Lower lobe of right lung (tissue), 2 donors: ENCODE measurements at regions not wholly inside any gene's neighbourhood (a gene's known extent, or its start where the extent isn't known, plus 50 kb on each side); places are given as distances from the start of the nearest gene placed in this dataset.

ENCODE experiments used
- ATAC-seq, 2 donors: fragments of 200-7000 bp; cut with Tn5 transposase; one replicate each; pipeline ENCODE4 v1.9.1; 2020 to 2022; ENCODE audit warnings: mild to moderate bottlenecking in 2 of 2, moderate library complexity in 2 of 2
- DNase-seq: peaks from one replicate; pipeline ENCODE4 v3.0.0-alpha.2; 2020
- H3K27ac ChIP-seq: fragments of 200-600 bp; one replicate; pipeline ENCODE4 v1.8.0; 2022
- H3K27me3 ChIP-seq: fragments of 200-600 bp; one replicate; pipeline ENCODE4 v1.8.0; 2022; ENCODE audit warnings: low read depth
- H3K36me3 ChIP-seq: fragments of 200-600 bp; one replicate; pipeline ENCODE4 v1.8.0; 2022; ENCODE audit warnings: mild to moderate bottlenecking
- H3K4me1 ChIP-seq: fragments of 200-600 bp; one replicate; pipeline ENCODE4 v1.8.0; 2022
- H3K4me3 ChIP-seq: fragments of 200-600 bp; one replicate; pipeline ENCODE4 v1.8.0; 2022; ENCODE audit warnings: mild to moderate bottlenecking
- H3K9me3 ChIP-seq: fragments of 200-600 bp; one replicate; pipeline ENCODE4 v1.8.0; 2022
- intact Hi-C: fragments of 100-400 bp; cut with DNase I; formaldehyde crosslinking; loops from one replicate; pipeline ENCODE4 v1.11.0; 2022
- TF ChIP-seq, protein P1 (sequence below): fragments of 200-600 bp; IDR thresholded peaks from one replicate; pipeline ENCODE4 v1.8.0; 2022; ENCODE audit warnings: antibody characterized with exemption, mild to moderate bottlenecking
- donor health status: DM: no; HTN: yes; CAD: no; lungs with severe emphysema.

DNA sequence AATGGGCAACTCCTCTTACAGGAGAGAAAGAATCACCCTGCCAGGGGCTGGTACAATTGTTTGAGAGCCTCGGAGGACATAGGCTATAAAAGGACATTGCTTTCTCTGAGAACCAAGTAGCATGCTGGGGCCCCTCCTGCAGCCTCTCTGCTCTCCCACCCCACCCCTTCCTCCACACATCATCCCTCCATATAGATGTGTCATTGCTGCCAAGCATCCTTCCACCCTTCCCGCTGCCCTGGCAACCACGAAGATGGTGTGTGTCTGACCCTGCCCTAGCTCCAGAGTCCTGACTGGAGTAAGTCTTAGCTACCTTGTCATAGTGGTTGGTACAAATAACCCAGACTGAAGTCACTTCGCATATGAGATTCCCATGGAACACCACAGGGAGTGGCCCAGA lies 129.7 kb downstream of the SNX5 start:
- ATAC-seq, result no peak
- Histone ChIP-seq H3K4me1 (peaks cover 29% of the 10 kb centered on the region), H3K4me3 (no peak overlapping the region), H3K27ac (no peak overlapping the region), H3K27me3 (no peaks in the 10 kb centered on the region), H3K9me3 (no peaks in the 10 kb centered on the region), H3K36me3 (no peaks in the 10 kb centered on the region)
- DNase-seq, result no peak
- intact Hi-C loops, result no loop called here
- TF ChIP-seq, protein P1, sequence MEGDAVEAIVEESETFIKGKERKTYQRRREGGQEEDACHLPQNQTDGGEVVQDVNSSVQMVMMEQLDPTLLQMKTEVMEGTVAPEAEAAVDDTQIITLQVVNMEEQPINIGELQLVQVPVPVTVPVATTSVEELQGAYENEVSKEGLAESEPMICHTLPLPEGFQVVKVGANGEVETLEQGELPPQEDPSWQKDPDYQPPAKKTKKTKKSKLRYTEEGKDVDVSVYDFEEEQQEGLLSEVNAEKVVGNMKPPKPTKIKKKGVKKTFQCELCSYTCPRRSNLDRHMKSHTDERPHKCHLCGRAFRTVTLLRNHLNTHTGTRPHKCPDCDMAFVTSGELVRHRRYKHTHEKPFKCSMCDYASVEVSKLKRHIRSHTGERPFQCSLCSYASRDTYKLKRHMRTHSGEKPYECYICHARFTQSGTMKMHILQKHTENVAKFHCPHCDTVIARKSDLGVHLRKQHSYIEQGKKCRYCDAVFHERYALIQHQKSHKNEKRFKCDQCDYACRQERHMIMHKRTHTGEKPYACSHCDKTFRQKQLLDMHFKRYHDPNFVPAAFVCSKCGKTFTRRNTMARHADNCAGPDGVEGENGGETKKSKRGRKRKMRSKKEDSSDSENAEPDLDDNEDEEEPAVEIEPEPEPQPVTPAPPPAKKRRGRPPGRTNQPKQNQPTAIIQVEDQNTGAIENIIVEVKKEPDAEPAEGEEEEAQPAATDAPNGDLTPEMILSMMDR, result no peak

DNA sequence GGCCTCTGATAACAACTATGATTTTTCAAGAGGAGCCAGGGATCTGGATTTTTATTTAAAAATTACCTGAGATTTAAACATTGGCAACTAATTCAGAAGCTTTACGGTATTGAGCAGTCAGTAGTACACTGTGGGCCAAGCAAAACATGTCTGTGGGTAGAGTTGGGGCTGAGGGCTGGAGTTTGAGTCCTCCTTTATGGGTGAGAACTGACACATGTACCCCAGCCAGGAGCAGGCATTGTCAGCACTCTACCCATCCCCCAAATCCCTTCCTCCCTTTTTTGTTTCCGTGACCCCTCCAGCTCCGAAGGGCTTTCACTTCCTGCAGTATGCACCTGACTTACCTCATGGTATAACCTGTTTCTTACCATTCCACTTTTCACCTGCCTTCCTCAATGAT lies 131.4 kb downstream of the SNX5 start:
- Histone ChIP-seq H3K27ac (no peak overlapping the region), H3K9me3 (no peaks in the 10 kb centered on the region), H3K4me3 (no peak overlapping the region), H3K4me1 (peaks cover 12% of the 10 kb centered on the region), H3K27me3 (no peaks in the 10 kb centered on the region), H3K36me3 (no peaks in the 10 kb centered on the region)
- TF ChIP-seq, protein P1, result no peak
- DNase-seq (no peak), ATAC-seq (no peak)
- intact Hi-C loops, result no loop called here

DNA sequence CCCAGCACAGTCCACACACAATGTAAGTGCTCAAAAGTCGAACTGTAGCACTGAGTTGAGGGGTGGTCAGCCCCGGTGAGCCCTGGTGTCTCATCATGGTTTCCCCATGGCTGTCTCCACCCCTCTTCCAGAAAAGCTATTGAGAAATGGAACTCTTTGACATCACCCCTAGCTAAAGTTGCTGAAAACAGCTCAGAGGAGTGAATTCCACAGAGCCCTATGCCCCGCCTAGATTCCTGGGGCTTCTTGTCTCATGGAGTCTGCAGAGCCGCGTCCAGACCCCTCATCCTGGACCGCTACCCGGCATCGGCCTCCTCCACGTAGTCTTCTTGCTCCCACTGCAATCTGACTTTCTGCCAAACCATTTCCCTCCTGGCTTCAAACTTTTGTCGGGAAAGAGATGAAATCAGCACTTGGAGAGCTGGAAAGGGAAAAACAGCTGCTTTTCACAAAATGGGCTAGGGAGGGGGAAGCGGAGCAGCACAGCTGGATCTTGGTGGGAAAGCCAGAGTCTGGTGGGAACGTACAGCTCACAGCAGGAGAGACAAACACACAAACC lies 132.2 kb downstream of the SNX5 start:
- intact Hi-C loops, result no loop called here
- Histone ChIP-seq H3K27me3 (no peaks in the 10 kb centered on the region), H3K4me3 (no peak overlapping the region), H3K9me3 (no peaks in the 10 kb centered on the region), H3K27ac (peak overlapping the region; percentile 47), H3K36me3 (no peaks in the 10 kb centered on the region), H3K4me1 (peaks cover 10% of the 10 kb centered on the region)
- no peak for DNase-seq
- TF ChIP-seq, protein P1, result no peak
- peak; percentile 58 to 71 for ATAC-seq

DNA sequence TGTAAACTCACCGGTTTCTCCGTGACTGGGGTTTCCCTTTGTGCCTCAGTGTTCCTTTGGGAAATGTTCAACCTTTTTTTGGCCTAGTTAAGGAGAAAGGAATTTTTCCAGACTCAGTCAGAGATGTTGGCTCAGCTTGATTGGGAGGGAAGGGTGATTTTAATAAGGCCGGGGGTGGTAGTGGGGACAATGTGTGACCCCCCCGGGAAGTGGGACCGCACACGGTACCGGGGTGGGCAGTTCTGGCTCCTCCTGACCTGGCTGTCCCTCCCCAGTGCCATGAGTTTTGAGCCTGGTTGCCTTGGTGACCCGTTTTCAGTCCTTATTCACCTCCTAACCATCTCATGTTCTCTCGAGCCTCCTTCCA lies 132.7 kb downstream of the SNX5 start:
- Histone ChIP-seq H3K4me1 (peaks cover 10% of the 10 kb centered on the region), H3K36me3 (no peaks in the 10 kb centered on the region), H3K27ac (peak overlapping the region; percentile 47), H3K4me3 (no peak overlapping the region), H3K9me3 (no peaks in the 10 kb centered on the region), H3K27me3 (no peaks in the 10 kb centered on the region)
- no peak for DNase-seq
- ATAC-seq, result no peak
- TF ChIP-seq, protein P1, result no peak
- intact Hi-C loops, result no loop called here

DNA sequence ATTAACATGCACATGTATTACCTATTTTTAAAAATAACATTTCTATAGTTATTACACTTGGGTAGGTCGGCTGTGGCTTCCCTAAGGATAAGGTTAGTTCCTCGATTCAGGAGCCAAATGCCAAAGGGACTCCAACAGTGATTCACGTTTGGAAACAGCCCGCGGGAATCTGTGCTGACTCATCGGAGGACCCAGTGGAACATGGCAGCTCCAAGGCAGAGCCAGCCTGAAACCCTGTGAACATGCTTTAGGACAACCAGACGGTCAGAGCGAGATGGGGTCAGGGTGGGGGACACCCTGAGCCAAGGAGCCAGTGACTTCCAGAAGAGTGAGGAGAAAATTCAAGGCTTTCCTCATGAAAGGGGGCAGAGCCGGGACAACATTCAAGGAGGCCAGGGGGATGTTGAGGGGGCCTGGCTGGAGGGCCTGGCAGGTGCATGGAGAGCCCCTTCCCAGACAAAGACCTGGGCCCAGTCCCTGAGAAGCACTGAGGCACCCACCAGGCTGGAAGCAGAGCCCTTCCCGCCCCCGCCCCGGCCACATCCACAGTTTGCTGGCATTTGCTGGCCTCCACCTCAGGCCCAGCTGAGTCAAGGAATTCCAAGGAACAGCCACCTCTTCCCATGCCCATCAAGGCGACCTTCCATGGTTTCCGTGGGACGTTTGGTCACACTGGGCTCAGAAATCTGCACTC lies 133.2 kb downstream of the SNX5 start:
- ATAC-seq, result peak in 1 of 2 donors; percentile 36

More for the DNA sequence above, 133.2 kb downstream of the SNX5 start:
- DNase-seq, result no peak
- Histone ChIP-seq H3K9me3 (no peaks in the 10 kb centered on the region), H3K36me3 (no peaks in the 10 kb centered on the region), H3K27me3 (no peaks in the 10 kb centered on the region), H3K27ac (peak overlapping the region; percentile 47), H3K4me1 (peaks cover 10% of the 10 kb centered on the region), H3K4me3 (no peak overlapping the region)
- TF ChIP-seq, protein P1, result no peak
- intact Hi-C loops, result no loop called here
